ENCODE measurements at regions not wholly inside any gene's neighbourhood (a gene's known extent, or its start where the extent isn't known, plus 50 kb on each side); places are given as distances from the start of the nearest gene placed in this dataset.

- no peak overlapping the region for H3K27ac ChIP-seq (ENCODE audit: low read depth, low read length)
- H3K4me1 ChIP-seq (ENCODE audit: control insufficient read depth, low read length), result no peaks in the 10 kb centered on the region
- no peaks in the 10 kb centered on the region for H4K20me1 ChIP-seq (ENCODE audit: control insufficient read depth, insufficient read depth, low read depth, low read length)
- H3K27me3 ChIP-seq (ENCODE audit: control insufficient read depth, low read length), result no peaks in the 10 kb centered on the region
- H3K9me2 ChIP-seq (replicated peaks; ENCODE audit: control insufficient read depth, low read length), result no peaks in the 10 kb centered on the region
- TF ChIP-seq EZH2phosphoT487 (IDR thresholded peaks at IDR 0.05; ENCODE audit: borderline replicate concordance, low read length), result no peak
- TF ChIP-seq CTCF (IDR thresholded peaks at IDR 0.05; ENCODE audit: low read depth, low read length, poor library complexity, severe bottlenecking), result no peak
- H3K36me3 ChIP-seq (ENCODE audit: control insufficient read depth, low read length), result no peaks in the 10 kb centered on the region
- H3K4me2 ChIP-seq (ENCODE audit: low read length), result no peak overlapping the region
- no peaks in the 10 kb centered on the region for H3K9me3 ChIP-seq (ENCODE audit: control insufficient read depth, insufficient read depth, low read length)
- H3K4me3 ChIP-seq (ENCODE audit: low read length), result no peak overlapping the region
- no peaks in the 10 kb centered on the region for H3F3A ChIP-seq (ENCODE audit: control insufficient read depth, insufficient read depth)
- H3K79me2 ChIP-seq (ENCODE audit: control insufficient read depth, low read length), result no peaks in the 10 kb centered on the region
Observed at GRCh38 chr4:149296503-149296902, 519.1 kb downstream of the IQCM start.

- TF ChIP-seq CTCF (IDR thresholded peaks at IDR 0.05; ENCODE audit: low read depth, low read length, poor library complexity, severe bottlenecking), result no peak
- Histone ChIP-seq H3K9me3 (ENCODE audit: control insufficient read depth, insufficient read depth, low read length) (no peaks in the 10 kb centered on the region), H3K4me2 (ENCODE audit: low read length) (no peak overlapping the region), H3K9me2 (replicated peaks; ENCODE audit: control insufficient read depth, low read length) (no peaks in the 10 kb centered on the region), H3K4me3 (ENCODE audit: low read length) (no peak overlapping the region), H3K36me3 (ENCODE audit: control insufficient read depth, low read length) (no peaks in the 10 kb centered on the region), H4K20me1 (ENCODE audit: control insufficient read depth, insufficient read depth, low read depth, low read length) (no peaks in the 10 kb centered on the region), H3K79me2 (ENCODE audit: control insufficient read depth, low read length) (no peaks in the 10 kb centered on the region), H3K27me3 (ENCODE audit: control insufficient read depth, low read length) (no peaks in the 10 kb centered on the region), H3F3A (ENCODE audit: control insufficient read depth, insufficient read depth) (no peaks in the 10 kb centered on the region), H3K4me1 (ENCODE audit: control insufficient read depth, low read length) (no peaks in the 10 kb centered on the region), H3K27ac (ENCODE audit: low read depth, low read length) (no peak overlapping the region)
Observed at GRCh38 chr4:149296084-149296483, 519.6 kb downstream of the IQCM start.

- no peaks in the 10 kb centered on the region for H3K4me1 ChIP-seq (ENCODE audit: control insufficient read depth, low read length)
- no peak overlapping the region for H3K4me2 ChIP-seq (ENCODE audit: low read length)
- H3K79me2 ChIP-seq (ENCODE audit: control insufficient read depth, low read length), result no peaks in the 10 kb centered on the region
- no peaks in the 10 kb centered on the region for H3K9me3 ChIP-seq (ENCODE audit: control insufficient read depth, insufficient read depth, low read length)
- TF ChIP-seq CTCF (IDR thresholded peaks at IDR 0.05; ENCODE audit: low read depth, low read length, poor library complexity, severe bottlenecking) (no peak), EZH2phosphoT487 (IDR thresholded peaks at IDR 0.05; ENCODE audit: borderline replicate concordance, low read length) (no peak)
- H3F3A ChIP-seq (ENCODE audit: control insufficient read depth, insufficient read depth), result no peaks in the 10 kb centered on the region
- no peaks in the 10 kb centered on the region for H3K9me2 ChIP-seq (replicated peaks; ENCODE audit: control insufficient read depth, low read length)
- no peak overlapping the region for H3K4me3 ChIP-seq (ENCODE audit: low read length)
- no peak overlapping the region for H3K27ac ChIP-seq (ENCODE audit: low read depth, low read length)
- H4K20me1 ChIP-seq (ENCODE audit: control insufficient read depth, insufficient read depth, low read depth, low read length), result no peaks in the 10 kb centered on the region
- no peaks in the 10 kb centered on the region for H3K36me3 ChIP-seq (ENCODE audit: control insufficient read depth, low read length)
- H3K27me3 ChIP-seq (ENCODE audit: control insufficient read depth, low read length), result no peaks in the 10 kb centered on the region
Observed at GRCh38 chr4:149294601-149295000, 521.0 kb downstream of the IQCM start.
